Thyroid gland (tissue), 4 donors: ENCODE measurements at regions not wholly inside any gene's neighbourhood (a gene's known extent, or its start where the extent isn't known, plus 50 kb on each side); places are given as distances from the start of the nearest gene placed in this dataset.

ENCODE experiments used
- DNase-seq, 2 donors: peaks; one replicate each; pipeline ENCODE4 v3.0.0-alpha.2; 2019
- H3K27ac ChIP-seq, 3 donors: fragments of 200-600 bp; sonication (generic); 1 replicate in 2 of 3; 2 replicates in 1 of 3; pipeline ENCODE4 v1.5.1; 2016 to 2019; ENCODE audit warnings: mild to moderate bottlenecking in 1 of 3, moderate library complexity in 1 of 3
- H3K27me3 ChIP-seq: fragments of 200-600 bp; sonication (generic); one replicate; pipeline ENCODE4 v1.5.1; 2019
- H3K36me3 ChIP-seq, 2 donors: fragments of 200-600 bp; sonication (generic); one replicate each; pipeline ENCODE4 v1.5.1; 2016 to 2019
- H3K4me1 ChIP-seq, 2 donors: fragments of 200-600 bp; sonication (generic); one replicate each; pipeline ENCODE4 v1.5.1; 2017 to 2019
- H3K4me3 ChIP-seq, 3 donors: fragments of 200-600 bp; sonication (generic); replicated peaks in 1 of 3; 1 replicate in 2 of 3; 2 replicates in 1 of 3; pipeline ENCODE4 v1.5.1; 2016; ENCODE audit warnings: mild to moderate bottlenecking in 1 of 3
- H3K9me3 ChIP-seq: fragments of 200-600 bp; sonication (generic); one replicate; pipeline ENCODE4 v1.5.1; 2017
- POLR2A ChIP-seq, 2 donors: fragments of 450-650 bp; IDR thresholded peaks; one replicate each; pipeline ENCODE4 v1.6.1; 2017; ENCODE audit warnings: antibody characterized with exemption in 2 of 2, mild to moderate bottlenecking in 2 of 2, moderate library complexity in 1 of 2
- WGBS, 2 donors: methylation state at CpG; one replicate each; pipeline ENCODE4 v1.1.5; 2017; 5-methylcytosine and 5-hydroxymethylcytosine counted together
- intact Hi-C: fragments of 100-400 bp; cut with DNase I; formaldehyde crosslinking; loops from one replicate; pipeline ENCODE4 v1.15.1; 2023
- TF ChIP-seq, protein P1 (sequence below), 6 experiments: fragments of 200-600 bp in 3 of 6; fragments of 450-650 bp in 3 of 6; sonication (generic) in 3 of 6; IDR thresholded peaks; one replicate each; pipeline ENCODE4 v1.5.1; 2016 to 2019; ENCODE audit warnings: antibody characterized with exemption in 6 of 6, mild to moderate bottlenecking in 2 of 6, inconsistent platforms in 1 of 6, moderate library complexity in 1 of 6

DNA sequence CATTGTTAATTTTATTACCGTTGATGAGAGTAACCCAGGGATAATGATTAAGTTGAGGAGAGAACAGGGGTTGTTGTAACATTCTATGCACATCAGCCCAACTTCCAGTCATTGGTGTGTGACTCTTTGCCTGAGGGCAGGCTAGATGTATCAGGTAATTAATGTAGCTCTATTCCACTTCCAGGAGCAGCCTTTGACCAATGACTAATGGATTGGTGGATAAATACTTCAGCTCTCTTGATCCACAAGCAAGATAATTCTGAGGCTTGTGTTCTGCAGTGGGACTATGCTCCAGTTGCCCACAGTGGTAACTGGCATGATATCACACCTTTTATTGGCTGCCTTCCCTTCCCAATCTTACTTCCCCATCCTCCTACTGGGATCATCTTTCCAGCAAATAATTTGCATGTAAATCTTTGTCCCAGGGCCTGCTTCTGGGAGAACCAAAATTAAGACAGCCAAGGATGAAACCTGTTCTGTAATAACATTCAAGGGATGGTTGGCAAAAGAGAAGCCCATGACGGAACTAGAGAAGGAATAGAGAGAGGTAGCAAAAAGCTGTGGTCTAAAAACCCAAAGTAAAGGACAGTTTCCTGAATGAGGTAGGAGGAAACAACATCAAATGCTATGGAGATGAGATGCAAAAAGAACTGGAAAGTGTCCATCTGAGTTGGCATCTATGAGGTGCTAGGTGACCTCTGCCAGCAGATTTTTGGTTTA is 241.4 kb upstream of the RPS6KA3 start:
- Histone ChIP-seq H3K4me3 (no peak overlapping the region), H3K27ac (no peak overlapping the region), H3K36me3 (no peaks in the 10 kb centered on the region), H3K4me1 (no peaks in the 10 kb centered on the region), H3K9me3 (no peaks in the 10 kb centered on the region), H3K27me3 (no peaks in the 10 kb centered on the region)
- intact Hi-C loops = no loop called here
- TF ChIP-seq, protein P1, sequence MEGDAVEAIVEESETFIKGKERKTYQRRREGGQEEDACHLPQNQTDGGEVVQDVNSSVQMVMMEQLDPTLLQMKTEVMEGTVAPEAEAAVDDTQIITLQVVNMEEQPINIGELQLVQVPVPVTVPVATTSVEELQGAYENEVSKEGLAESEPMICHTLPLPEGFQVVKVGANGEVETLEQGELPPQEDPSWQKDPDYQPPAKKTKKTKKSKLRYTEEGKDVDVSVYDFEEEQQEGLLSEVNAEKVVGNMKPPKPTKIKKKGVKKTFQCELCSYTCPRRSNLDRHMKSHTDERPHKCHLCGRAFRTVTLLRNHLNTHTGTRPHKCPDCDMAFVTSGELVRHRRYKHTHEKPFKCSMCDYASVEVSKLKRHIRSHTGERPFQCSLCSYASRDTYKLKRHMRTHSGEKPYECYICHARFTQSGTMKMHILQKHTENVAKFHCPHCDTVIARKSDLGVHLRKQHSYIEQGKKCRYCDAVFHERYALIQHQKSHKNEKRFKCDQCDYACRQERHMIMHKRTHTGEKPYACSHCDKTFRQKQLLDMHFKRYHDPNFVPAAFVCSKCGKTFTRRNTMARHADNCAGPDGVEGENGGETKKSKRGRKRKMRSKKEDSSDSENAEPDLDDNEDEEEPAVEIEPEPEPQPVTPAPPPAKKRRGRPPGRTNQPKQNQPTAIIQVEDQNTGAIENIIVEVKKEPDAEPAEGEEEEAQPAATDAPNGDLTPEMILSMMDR (IDR thresholded peaks at IDR 0.05) = no peak
- TF ChIP-seq POLR2A (IDR thresholded peaks at IDR 0.05) = no peak
- DNase-seq = no peak
- WGBS, 2 donors = 91 to 97% methylated on average over 2 of the region's 2 CpGs

GRCh38 chrX:20506739-20507138 is 240.0 kb upstream of the RPS6KA3 start:
- intact Hi-C loops = no loop called here
- no peak for DNase-seq
- TF ChIP-seq, protein P1 (IDR thresholded peaks at IDR 0.05) = no peak
- no peak for TF ChIP-seq POLR2A (IDR thresholded peaks at IDR 0.05)
- no peak overlapping the region for H3K4me3 ChIP-seq
- H3K36me3 ChIP-seq = no peaks in the 10 kb centered on the region
- H3K27ac ChIP-seq = no peak overlapping the region
- H3K4me1 ChIP-seq = no peaks in the 10 kb centered on the region
- no peaks in the 10 kb centered on the region for H3K9me3 ChIP-seq
- H3K27me3 ChIP-seq = no peaks in the 10 kb centered on the region

GRCh38 chrX:20500949-20501348 is 234.2 kb upstream of the RPS6KA3 start:
- Histone ChIP-seq H3K27me3 (no peaks in the 10 kb centered on the region), H3K9me3 (no peaks in the 10 kb centered on the region), H3K4me3 (no peak overlapping the region), H3K4me1 (no peaks in the 10 kb centered on the region), H3K27ac (no peak overlapping the region), H3K36me3 (no peaks in the 10 kb centered on the region)
- DNase-seq = no peak
- intact Hi-C loops = no loop called here
- no peak for TF ChIP-seq POLR2A (IDR thresholded peaks at IDR 0.05)
- TF ChIP-seq, protein P1 (IDR thresholded peaks at IDR 0.05) = no peak

GRCh38 chrX:20500171-20500865 is 233.6 kb upstream of the RPS6KA3 start:
- WGBS, 2 donors = 70 to 76% methylated on average over 5 to 6 of the region's 6 CpGs
- Histone ChIP-seq H3K4me3 (no peak overlapping the region), H3K4me1 (no peaks in the 10 kb centered on the region), H3K27ac (no peak overlapping the region), H3K36me3 (no peaks in the 10 kb centered on the region), H3K9me3 (no peaks in the 10 kb centered on the region), H3K27me3 (no peaks in the 10 kb centered on the region)
- TF ChIP-seq, protein P1 (IDR thresholded peaks at IDR 0.05) = no peak
- no peak for TF ChIP-seq POLR2A (IDR thresholded peaks at IDR 0.05)
- no peak for DNase-seq
- intact Hi-C loops = no loop called here

DNA sequence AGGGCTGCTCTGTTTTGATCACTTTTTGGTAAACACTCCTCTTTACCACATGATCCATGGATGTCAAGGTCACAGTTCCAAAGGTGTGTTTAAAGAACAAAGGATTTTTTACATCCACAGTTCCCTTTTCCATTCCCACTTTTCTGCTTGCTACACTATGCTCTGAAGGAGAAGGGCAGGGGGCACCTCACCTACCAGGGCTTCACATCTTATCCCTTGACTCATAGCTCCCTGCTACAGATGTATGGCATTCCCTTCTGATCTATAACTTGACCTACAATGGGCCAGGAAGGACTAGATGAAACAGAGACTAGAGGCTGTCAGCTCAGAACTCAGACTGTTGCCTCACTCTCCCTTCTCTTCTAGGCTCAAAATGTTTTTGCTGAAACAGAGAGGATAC is 233.1 kb upstream of the RPS6KA3 start:
- H3K4me1 ChIP-seq = no peaks in the 10 kb centered on the region
- H3K9me3 ChIP-seq = no peaks in the 10 kb centered on the region
- no peak overlapping the region for H3K4me3 ChIP-seq
- no peak overlapping the region for H3K27ac ChIP-seq
- intact Hi-C loops = no loop called here
- TF ChIP-seq, protein P1 (IDR thresholded peaks at IDR 0.05) = no peak
- no peak for TF ChIP-seq POLR2A (IDR thresholded peaks at IDR 0.05)
- DNase-seq = no peak
- H3K27me3 ChIP-seq = no peaks in the 10 kb centered on the region
- no peaks in the 10 kb centered on the region for H3K36me3 ChIP-seq
